GDM1 (cell line): ENCODE measurements at regions not wholly inside any gene's neighbourhood (a gene's known extent, or its start where the extent isn't known, plus 50 kb on each side); places are given as distances from the start of the nearest gene placed in this dataset.
"Not testable (repeated sequence)": the region's sequence is repeated elsewhere in the genome, so short reads cannot be mapped to it uniquely, and the experiment has no call there.

ENCODE experiments used
- DNase-seq: peaks from one replicate; lab custom pipeline; 2025; lab: John Stamatoyannopoulos, UW

DNA sequence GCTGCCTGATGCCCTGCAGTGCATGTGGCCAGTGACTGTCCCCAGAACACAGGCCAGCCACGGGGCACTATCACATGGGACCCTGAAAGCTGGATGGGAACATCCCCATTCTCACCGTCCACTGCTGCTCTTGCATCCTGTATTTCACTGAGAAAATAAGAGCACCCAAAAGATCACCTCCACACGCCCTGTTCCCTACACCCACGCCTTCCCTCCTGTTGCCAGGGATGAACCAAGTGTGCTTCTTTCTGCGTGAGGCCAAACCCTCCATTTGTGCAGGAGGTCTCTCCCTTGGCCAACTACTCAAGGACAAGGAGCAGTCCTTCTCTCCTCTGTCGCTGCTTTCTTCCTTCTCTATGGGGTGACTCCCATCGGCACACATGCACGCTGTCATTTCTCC lies 118.3 kb downstream of the LRRC37A3 start:
- not testable (repeated sequence) for DNase-seq

DNA sequence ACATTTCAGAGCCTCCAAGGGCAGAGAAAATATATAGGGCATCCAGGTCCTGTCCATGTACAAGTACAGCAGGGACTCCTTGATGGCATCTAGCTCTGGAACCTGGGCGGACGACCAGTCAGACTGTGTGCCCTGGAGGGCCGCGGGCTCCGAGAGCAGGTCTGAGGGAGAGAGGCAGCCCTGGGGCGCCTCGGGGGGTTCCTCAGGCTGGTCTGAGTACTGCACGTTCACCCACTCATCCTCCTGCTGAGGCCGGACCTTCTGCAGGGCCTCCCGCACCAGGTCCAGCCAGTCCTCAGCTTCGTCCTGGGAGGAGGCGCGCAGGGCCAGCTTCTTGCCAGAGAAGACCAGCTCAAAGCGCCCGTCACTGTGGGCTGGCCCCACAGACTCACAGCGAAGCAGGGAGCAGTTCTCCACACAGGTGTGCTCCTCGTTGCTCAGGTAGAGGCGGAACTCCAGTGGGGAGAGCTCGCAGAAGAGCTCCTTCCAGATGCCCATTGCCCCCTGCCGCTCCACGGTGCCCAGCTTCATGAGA lies 118.8 kb downstream of the LRRC37A3 start:
- not testable (repeated sequence) for DNase-seq

DNA sequence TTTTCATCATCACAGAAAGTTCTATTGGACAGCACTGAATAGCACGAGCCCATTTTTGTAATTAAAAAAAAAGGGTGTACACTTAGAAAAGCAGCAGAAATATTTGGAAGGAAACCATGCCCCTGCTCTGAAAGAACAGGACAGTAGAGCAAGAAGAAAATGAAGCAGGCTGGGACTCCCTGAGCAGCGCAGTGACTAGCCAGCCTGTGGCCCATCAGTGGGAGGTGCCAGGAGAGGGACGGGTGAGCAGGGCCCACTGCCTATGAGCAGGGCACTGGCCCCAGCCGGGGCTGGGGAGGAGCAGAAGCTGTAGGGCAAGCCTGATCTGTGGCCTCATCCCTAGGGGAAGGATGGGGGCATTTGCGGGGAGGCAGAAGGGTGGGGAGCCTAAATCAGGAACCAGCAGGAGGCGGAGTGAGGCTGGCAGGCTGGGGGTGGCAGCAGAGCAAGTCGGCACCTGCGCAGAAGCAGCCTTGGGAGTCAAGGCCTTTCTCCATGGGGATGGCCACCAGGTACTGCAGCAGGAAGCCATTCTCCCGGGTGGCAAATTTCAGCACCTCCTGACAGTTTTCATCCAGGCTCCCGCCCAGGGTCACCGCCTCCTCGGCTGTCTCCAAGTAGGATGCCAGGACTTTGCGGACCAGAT lies 119.6 kb downstream of the LRRC37A3 start:
- not testable (repeated sequence) for DNase-seq

DNA sequence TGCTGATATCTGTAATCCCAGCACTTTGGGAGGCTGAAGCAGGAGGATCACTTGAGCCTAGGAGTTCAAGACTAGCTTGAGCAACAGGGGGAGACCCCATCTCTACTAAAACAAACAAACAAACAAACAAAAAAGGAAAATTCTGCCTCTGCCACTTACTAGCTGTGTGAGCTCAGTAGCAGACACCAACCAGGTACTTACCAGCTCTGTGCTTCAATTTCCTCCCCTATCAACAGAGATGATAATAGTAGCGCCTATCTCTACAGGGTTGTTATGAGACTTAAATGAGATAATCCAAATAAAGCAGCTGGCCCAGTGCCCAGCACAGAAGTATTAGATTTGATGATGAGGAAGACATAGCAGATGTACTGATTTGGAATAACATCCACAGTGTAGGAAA lies 120.3 kb downstream of the LRRC37A3 start:
- not testable (repeated sequence) for DNase-seq

DNA sequence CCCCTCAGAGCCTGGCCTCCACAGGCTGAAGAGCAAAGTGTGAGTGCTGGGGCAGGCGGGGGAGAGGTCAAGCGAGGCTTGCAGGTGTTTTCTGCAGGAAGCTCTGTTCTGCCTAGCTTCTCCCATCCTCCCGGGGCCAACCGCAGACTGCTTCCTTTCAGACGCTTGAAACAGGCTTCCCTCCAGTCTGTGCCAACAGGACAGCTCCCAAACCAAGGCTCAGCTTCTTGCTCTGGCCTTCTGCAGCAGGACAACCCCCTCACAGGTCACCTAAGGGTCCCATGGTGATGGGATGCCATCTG lies 120.8 kb downstream of the LRRC37A3 start:
- peak; percentile 38 for DNase-seq

DNA sequence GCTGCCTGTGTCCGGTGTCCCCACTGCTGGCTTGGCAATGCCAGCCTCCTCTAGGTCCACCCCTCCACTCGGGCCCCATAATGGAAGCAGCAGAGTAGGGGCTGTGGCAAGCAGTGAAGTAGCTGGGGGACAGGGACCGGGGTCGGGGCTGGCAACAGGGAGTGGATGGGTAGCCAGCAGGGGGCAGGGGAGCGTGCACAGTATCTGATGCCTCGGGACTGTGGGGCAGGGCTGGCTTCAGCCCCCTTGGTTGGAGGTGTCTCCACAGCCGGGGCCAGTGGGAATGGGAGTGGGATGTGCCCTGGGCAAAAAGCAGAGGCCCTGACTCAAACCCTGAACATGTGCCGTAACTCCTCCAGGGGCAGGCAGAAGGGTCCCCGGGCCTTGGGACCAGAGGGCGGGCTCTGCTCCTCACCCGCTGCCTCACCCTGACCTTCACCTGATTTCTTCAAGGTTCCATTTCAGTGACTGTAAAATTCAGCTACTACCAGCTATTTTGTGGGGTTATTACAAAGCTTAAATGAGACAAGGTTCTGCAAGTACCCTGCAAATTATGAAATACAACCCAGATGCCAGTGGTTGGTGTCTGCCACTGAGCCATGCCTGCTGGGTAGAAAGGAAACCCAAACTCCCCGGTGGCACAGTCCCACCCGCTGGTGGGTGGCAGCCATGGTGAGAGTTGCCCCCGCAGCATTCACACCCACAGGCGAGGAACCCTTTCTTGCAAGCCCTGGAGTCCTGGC lies 121.4 kb downstream of the LRRC37A3 start:
- not testable (repeated sequence) for DNase-seq

DNA sequence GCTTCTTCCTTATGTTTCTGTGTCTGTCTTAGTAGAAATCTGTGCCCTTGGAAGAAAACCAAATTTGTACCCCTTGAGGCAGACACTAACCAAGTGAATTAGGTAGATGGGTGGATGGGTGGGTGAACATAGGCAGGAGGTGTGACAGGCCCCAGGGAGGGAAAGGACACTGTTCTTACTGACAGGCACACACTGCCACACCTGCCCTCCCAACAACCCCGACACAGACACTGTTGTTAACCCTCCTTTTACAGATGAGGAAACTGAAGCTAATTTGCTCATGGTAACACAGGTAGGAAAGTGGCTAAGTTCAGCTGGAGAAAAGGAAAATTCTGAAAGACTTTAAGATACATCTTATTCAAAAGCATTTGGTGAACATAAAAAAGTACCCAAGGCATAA lies 123.9 kb downstream of the LRRC37A3 start:
- DNase-seq, result not testable (repeated sequence)

DNA sequence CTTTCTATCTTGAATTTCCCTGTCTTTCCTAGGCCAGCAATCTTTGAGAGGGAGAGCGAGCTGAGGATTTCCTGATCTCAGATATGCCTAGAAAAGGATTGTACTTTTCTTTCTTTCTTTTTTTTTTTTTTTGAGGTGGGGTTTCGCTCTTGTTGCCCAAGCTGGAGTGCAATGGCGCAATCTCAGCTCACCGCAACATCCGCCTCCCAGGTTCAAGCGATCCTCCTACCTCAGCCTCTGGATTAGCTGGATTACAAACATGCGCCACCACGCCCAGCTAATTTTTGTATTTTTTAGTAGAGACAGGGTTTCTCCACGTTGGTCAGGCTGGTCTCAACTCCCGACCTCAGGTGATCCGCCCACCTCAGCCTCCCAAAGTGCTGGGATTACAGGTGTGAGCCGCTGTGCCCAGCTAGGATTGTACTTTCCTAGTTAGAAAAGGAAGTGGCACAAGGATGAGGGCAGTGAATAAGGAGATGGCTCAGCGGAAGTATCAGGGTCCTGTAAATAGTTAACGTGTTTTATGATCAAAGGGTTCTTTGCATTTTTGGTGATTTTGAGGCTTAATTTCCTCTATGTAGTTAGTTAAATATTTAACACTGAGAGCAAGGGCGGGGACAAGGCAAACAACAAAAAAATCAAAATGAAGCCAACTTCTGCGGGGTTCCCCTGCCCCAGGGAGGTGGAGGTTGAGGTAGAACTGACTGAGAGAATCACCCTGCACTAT lies 124.6 kb downstream of the LRRC37A3 start:
- not testable (repeated sequence) for DNase-seq

DNA sequence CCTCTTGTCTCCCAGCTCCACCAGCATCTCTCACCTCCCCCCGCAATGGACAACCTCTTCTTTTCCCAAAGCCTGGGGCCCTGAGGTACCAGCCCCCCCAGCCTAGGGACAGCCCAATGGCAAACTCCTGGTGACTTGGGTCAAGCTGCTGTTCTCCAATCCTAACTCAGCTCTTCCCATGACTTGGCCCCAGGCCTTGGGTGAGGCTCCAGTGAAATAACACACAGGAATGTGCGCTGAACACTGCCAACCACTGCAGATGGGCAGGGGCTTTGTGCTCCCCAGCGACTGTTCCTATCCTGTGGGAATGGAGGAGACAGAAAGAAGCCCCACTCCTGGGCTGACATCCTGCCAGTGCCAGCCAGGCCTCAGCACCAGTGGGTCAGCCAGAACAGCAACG lies 125.2 kb downstream of the LRRC37A3 start:
- not testable (repeated sequence) for DNase-seq

DNA sequence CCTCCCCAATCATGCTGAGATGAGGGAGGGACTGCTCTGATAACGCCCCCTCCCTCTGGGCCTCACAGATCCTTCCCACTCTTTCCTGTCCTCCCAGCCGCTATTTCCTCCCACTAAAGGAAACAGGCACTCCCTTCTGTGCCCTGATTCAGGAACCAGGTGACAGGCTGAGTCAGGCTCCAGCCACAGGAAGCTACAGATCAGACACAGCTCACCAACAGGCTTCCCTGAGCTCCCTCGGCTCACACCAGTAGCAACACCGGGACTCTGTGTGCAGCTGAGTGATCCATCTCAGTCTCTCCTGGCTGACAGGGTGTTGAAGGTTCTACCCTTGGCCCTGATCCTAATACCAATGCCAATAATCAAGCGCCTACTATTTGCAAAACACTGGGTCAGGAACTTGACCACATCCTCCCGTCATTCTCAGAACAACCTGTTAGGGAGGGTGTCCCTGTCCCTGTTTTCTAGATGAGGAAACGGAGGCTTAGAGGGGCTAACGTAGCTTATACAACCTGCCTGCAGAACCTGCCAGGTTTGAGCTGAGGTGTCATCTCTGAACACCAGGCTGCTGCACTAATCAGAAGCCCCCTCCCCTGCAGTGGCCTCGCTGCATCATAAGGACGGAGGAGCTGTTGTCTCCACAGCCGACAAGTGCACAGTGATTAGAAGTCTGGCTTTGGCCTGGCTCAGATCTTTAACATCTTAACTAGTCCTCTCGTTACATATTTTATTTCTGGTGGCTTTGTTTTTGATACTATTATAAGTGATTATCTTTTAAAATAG lies 126.3 kb downstream of the LRRC37A3 start:
- peak; percentile 91 for DNase-seq

DNA sequence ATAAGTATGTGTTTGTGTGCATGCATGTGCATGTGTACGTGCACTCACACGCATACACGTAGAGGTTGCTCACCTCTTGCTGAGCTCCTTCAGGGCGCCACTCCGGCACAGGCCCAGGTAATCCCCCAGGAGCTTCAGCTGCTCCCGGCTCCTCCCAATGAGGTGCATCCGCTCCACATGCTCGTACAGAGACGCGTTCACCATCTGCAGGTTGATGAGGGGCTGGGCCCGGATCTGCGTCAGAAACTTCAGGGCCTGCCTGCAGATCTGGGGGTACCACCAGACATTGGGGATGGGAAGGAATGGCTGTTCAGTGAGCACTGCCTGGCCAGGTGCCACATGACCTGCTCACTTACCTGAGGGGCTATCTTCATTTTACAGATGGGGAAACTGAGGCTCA lies 127.0 kb downstream of the LRRC37A3 start:
- DNase-seq, result not testable (repeated sequence)

DNA sequence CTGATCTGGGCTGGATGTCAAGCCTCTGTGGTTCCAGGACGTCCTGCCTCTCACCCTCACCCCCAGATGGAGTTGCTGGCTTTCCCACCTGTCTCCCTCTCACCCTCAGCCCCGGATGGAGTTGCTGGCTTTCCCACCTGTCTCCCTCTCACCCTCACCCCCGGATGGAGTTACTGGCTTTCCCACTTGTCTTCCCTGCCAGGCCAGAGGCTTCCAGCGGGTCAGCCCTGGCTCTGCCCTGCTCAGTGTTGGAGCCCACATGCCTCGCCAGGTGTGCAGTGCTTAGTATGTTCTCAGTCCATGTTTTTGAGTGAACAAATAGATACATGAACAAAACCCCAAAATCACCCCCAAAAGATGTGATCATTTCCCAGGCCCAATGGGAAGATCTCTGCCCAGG lies 127.6 kb downstream of the LRRC37A3 start:
- not testable (repeated sequence) for DNase-seq

DNA sequence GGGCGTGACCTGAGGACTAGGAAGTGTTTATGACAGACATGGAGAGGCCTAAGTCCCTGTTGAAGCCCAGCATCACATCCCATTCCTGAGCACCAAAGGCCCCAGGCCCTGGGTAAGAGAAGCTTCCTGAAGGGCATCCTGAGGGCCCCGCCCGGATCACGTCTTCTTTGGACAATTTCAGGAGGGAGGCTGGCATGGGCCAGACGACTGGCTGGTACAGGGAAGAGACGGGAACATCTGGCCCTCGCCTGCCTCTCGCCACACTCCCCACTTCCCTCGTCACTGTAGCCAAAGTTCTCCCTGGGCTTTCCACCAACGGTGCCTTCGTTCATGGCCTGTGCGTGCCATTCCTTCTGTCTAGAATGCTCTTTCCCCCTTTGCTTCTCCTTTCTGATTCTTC lies 128.1 kb downstream of the LRRC37A3 start:
- DNase-seq, result not testable (repeated sequence)

DNA sequence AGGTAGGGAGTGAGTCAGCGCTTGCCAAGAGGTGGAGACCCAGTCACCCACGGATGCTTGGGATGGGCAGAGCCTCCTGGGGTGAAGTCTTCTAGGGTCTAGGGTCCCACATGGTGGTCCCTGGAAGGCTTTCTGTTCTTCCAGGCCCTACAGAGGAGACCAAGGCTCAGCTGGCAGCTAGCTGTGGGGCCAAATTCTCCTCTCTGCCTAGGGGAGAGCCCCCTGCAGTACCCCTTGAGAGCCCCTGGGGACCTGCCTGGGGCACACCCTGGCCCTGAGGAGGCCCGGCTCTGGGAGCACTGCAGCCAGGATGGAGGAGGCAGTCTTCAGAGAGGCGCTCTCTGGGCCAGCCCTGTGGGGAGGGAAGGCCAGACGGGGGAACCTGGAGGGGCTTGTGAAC lies 128.6 kb upstream of the SMURF2 start:
- not testable (repeated sequence) for DNase-seq

DNA sequence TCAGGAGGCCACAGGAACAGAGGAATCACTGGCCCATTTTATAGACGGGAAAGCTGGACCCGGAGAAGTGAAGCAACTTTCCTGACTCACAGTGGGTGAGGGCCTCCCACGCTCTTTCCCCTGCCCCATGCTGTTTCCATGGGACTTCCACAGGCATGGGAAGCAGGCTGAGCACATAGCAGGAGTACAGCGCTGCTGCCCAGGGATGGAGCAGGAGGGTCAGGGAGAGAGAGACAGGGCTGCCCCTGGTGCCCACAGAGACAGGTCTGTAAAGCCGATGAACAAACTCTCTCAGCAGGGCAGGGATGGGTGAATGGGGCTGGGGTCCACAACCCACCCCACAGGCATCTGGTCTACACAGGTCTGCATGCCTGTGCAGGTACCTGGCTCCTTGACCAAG lies 128.1 kb upstream of the SMURF2 start:
- not testable (repeated sequence) for DNase-seq

DNA sequence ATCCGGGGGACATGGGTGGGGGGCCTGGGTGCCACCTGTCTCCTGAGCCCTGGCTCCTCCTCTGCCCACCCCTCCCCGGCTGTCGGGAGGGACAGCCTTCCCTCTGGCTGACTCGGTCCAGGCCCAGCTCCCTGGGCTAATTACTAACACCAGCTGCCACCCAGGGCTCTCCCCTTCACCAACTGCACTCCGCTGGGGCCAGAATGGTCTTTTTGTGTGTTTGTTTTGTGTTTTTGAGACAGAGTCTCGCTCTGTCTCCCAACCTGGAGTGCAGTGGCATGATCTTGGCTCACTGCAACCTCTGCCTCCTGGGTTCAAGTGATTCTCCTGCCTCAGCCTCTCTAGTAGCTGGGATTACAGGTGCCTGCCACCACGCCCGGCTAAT lies 126.9 kb upstream of the SMURF2 start:
- not testable (repeated sequence) for DNase-seq

DNA sequence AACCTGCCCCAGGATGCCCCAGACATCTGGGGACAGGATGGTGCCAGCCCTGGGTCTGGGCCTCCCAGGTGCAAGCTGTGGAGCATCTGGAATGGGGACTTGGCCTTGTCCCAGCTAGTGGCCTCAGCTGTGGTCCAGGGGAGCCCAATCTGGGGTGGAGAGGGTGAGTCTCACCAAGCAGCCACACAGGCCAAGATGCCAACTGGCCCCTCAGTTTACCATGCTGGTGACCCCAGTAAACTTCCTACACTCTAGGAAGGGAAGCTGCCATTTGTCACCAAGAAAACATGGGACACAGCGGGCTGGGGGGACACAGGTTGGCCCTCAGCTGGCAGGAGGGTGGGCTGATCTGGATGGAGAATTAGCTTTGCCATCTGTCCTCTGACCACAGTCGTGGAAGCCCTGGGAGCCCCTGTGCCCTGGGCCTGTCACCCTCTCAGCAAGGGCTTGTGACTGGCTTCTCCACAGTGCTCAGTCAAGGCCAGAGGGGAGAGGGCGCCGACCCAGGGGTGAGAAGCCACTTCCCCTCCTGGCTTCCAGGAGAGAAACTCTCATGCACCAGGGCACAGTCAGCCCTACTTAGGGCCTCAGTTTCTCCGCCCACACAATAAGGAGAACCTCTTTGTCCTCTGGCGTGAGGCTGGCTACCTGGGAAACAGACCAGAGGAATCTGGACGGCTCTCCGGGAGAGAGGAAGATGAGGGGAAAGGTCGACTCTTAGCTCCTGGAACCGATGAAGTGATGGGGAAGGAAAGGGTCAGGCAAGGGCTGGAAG lies 126.4 kb upstream of the SMURF2 start:
- no peak for DNase-seq

DNA sequence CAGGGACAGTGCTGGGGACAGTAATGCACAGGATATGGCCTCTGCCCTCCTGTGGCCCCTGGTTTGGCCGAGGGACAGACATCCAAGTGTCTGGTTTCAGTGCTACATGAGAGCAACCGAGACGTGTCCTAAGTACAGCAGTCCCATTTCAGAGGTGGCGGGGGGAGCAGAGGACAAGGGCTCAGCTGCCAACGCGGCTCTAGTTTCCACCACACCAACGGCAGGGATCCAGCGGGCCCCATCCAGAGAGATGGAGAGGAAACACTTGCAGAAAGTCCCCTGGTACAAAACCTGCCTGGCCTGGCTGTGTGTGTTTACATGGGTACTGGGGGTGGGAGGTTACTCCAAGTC lies 125.8 kb upstream of the SMURF2 start:
- DNase-seq, result no peak

DNA sequence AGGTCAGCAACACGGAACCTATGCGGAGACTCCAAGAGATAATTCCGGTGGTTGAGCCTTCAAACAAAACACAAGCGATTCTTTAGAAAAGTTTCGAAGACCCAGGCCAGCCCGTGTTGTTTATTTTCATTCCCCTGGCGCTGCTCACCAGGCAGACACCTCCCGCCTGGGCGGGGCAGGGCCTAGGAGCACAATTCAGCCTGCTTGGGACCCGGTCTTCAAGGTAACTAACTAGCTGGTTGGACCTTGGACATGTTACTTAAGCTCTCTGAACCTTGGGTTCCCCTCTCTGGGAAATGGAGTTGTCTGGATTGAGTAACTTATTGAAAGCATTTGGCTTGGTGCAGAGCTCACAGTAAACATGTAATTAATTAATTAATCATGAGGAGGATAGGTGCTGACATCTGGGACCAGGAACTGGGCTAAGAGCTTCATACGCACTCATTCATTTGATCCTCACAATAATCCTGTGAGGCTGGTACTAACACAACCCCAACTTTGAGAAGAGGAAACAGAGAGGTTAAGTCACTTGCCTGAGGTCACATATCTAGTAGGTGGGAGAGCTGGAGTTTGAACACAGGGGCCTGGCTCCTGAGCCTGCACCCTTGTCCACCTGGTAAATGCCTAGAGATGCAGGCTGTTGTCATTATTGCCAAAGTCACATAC lies 125.3 kb upstream of the SMURF2 start:
- DNase-seq, result no peak

DNA sequence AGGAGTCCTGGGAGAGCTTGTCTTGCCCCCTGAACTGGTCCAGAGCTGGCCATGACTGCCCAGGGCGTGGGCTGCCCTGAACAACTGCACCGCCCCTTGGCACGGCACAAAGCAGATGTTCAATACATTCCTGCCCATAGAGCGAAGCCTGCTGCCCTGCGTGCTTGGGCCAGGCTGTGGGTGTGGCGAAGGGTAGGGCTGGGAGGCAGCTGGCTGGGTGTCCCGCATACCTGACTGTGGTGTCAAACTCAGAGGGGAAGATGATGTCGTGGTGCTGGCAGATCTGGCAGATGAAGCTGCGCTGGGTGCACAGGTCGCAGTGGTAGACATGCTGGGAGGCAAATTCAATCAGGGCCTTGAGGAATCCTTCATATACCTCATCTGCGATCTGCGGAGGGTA lies 124.2 kb upstream of the SMURF2 start:
- no peak for DNase-seq

DNA sequence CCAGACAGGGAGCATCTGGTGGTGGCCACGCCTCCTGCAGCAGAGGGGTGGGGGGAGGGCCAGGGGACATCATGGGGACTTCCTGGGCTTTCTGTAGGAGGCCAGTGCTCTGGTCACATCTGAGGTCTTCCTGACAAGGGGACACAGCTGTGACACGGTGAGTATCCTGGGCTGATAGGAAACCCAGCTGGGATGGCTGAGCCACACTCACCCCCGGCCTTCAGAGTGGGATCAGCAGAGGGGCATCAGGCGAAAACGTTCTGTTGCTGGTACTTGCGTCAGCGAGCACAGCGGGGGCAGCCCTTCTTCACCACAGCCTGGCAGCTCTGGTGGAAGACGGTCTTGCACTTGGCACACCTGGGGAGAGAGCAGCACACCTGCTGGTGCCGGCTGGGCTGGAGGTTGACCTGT lies 122.9 kb upstream of the SMURF2 start:
- no peak for DNase-seq
